GM12878 (cell line): ENCODE measurements at regions not wholly inside any gene's neighbourhood (a gene's known extent, or its start where the extent isn't known, plus 50 kb on each side); places are given as distances from the start of the nearest gene placed in this dataset.

ENCODE experiments used
- ATAC-seq: fragments of 200-7000 bp; cut with Tn5 transposase; 3 replicates; pipeline ENCODE4 v1.9.1; 2020; ENCODE audit warnings: mild to moderate bottlenecking, moderate library complexity
- BruUV-seq: library from RNA; stranded (reverse); fragments of 400-500 nt; replicated peaks from 2 replicates; lab custom pipeline; 2021; lab: Mats Ljungman, UMichigan
- CTCF ChIA-PET: fragments of 300-600 bp; sonication (Branson Sonifier 250); formaldehyde crosslinking; extraction: SDS; loops from one replicate; lab custom pipeline; 2021; ENCODE audit warnings: inconsistent platforms; lab: Yijun Ruan, JAX
- POLR2A ChIA-PET: fragments of 350-600 bp; formaldehyde crosslinking; extraction: SDS; loops from one replicate; lab custom pipeline; 2021; ENCODE audit warnings: inconsistent platforms; lab: Charles Lee
- RAD21 ChIA-PET: fragments of 300-600 bp; sonication (Branson Sonifier 250); formaldehyde crosslinking; loops from one replicate; lab custom pipeline; 2023; ENCODE audit warnings: antibody characterized with exemption; ENCODE audit not compliant: unreplicated experiment; lab: Charles Lee
- SMC1A ChIA-PET: fragments of 300-600 bp; sonication (Branson Sonifier 250); formaldehyde crosslinking; loops from one replicate; lab custom pipeline; 2023; ENCODE audit not compliant: unreplicated experiment, uncharacterized antibody; lab: Charles Lee
- DNase-seq: peaks from one replicate; pipeline ENCODE4 v3.0.0-alpha.2; 2011; ENCODE audit warnings: low read depth, low spot score
- FAIRE-seq: peaks from 3 replicates; lab custom pipeline; 2011; peaks lifted over from hg19 to GRCh38; lab: Jason Lieb, UNC
- H2AFZ ChIP-seq: 2 replicates; pipeline ENCODE4 v1.6.0; 2011; ENCODE audit warnings: low read depth, low read length, control low read depth; ENCODE audit not compliant: control insufficient read depth
- H3K27ac ChIP-seq: 2 replicates; pipeline ENCODE4 v1.5.1; 2011; ENCODE audit warnings: control low read depth; ENCODE audit not compliant: control insufficient read depth, insufficient read depth
- H3K27me3 ChIP-seq, 2 experiments: replicated peaks in 1 of 2; 2 replicates each; pipeline versions ENCODE4 v1.6.0 to v1.6.1; 2011; ENCODE audit warnings: low read length in 1 of 2; ENCODE audit not compliant: control insufficient read depth in 2 of 2, insufficient read depth in 2 of 2
- H3K36me3 ChIP-seq, 2 experiments: 2 replicates each; pipeline ENCODE4 v1.5.1; 2011; ENCODE audit warnings: low read length in 1 of 2; ENCODE audit not compliant: control insufficient read depth in 2 of 2, insufficient read depth in 2 of 2
- H3K4me1 ChIP-seq: 2 replicates; pipeline ENCODE4 v1.6.1; 2011; ENCODE audit warnings: mild to moderate bottlenecking, low read length, moderate library complexity, mixed read lengths; ENCODE audit not compliant: control insufficient read depth, insufficient read depth
- H3K4me2 ChIP-seq: 2 replicates; pipeline ENCODE4 v1.6.0; 2011; ENCODE audit warnings: control low read depth; ENCODE audit not compliant: control insufficient read depth, insufficient read depth
- H3K4me3 ChIP-seq: fragments of 200-600 bp; sonication (generic); 2 replicates; pipeline ENCODE4 v1.5.1; 2016
- H3K79me2 ChIP-seq: 2 replicates; pipeline ENCODE4 v1.6.0; 2011; ENCODE audit warnings: low read length; ENCODE audit not compliant: control insufficient read depth, insufficient read depth
- H3K9ac ChIP-seq: 2 replicates; pipeline ENCODE4 v1.8.0; 2011; ENCODE audit warnings: low read length, control low read depth, mixed read lengths; ENCODE audit not compliant: control insufficient read depth, insufficient read depth
- H3K9me3 ChIP-seq: replicated peaks from 3 replicates; pipeline ENCODE4 v1.5.1; 2011; ENCODE audit warnings: mild to moderate bottlenecking, low read length; ENCODE audit not compliant: control insufficient read depth, insufficient read depth
- H4K20me1 ChIP-seq: 2 replicates; pipeline ENCODE4 v1.6.0; 2011; ENCODE audit not compliant: control insufficient read depth, insufficient read depth
- CTCF ChIP-seq, 3 experiments: IDR thresholded peaks in 2 of 3; conservative IDR thresholded peaks in 1 of 3; 2 replicates each; pipeline ENCODE4 v1.5.1; 2011; ENCODE audit warnings: low read depth in 3 of 3, low read length in 3 of 3, mild to moderate bottlenecking in 3 of 3, control low read depth in 2 of 3, moderate library complexity in 2 of 3, inconsistent platforms in 1 of 3, mixed read lengths in 1 of 3; ENCODE audit not compliant: control insufficient read depth in 2 of 3, insufficient read depth in 1 of 3; ENCODE audit errors: extremely low read depth in 1 of 3
- IRF4 ChIP-seq: IDR thresholded peaks from 2 replicates; pipeline ENCODE4 v1.6.1; 2011; ENCODE audit warnings: low read depth, low read length
- POU2F2 ChIP-seq: IDR thresholded peaks from 3 replicates; pipeline ENCODE4 v1.6.1; 2011; ENCODE audit warnings: low read depth, mild to moderate bottlenecking, low read length, borderline replicate concordance
- RUNX3 ChIP-seq: IDR thresholded peaks from 2 replicates; pipeline ENCODE4 v1.6.1; 2012; ENCODE audit warnings: low read length, inconsistent platforms
- SMC3 ChIP-seq: IDR thresholded peaks from 2 replicates; pipeline ENCODE4 v1.6.1; 2011; ENCODE audit warnings: low read length, improper control_type of control experiment, borderline replicate concordance
- TARDBP ChIP-seq: IDR thresholded peaks from 2 replicates; pipeline ENCODE4 v1.6.1; 2016; ENCODE audit warnings: borderline replicate concordance
- ZNF592 ChIP-seq: fragments of 450-650 bp; IDR thresholded peaks from 2 replicates; pipeline ENCODE4 v1.6.1; 2017; ENCODE audit warnings: mild to moderate bottlenecking, moderate library complexity
- ZNF687 ChIP-seq: fragments of 450-650 bp; IDR thresholded peaks from 2 replicates; pipeline ENCODE4 v1.6.1; 2017; ENCODE audit warnings: mild to moderate bottlenecking, moderate library complexity
- WGBS: methylation state at CpG from one replicate; pipeline ENCODE4 v1.1.6; 2016; ENCODE audit warnings: low lambda C conversion rate; ENCODE audit not compliant: insufficient replicate concordance, insufficient coverage; ENCODE audit errors: missing lambda C conversion rate; 5-methylcytosine and 5-hydroxymethylcytosine counted together
- in situ Hi-C: fragments of 300-500 bp; cut with MboI; formaldehyde crosslinking; loops from 9 replicates; pipeline ENCODE4 v1.14.3; 2018; ENCODE audit warnings: mixed read lengths
- intact Hi-C: fragments of 100-400 bp; cut with micrococcal nuclease; formaldehyde crosslinking; loops from one replicate; pipeline ENCODE4 v1.14.2; 2022; ENCODE audit not compliant: unreplicated experiment
- TF ChIP-seq, protein P1 (sequence below): IDR thresholded peaks from 2 replicates; pipeline ENCODE4 v1.6.1; 2011; ENCODE audit warnings: borderline replicate concordance, low read depth, mild to moderate bottlenecking, moderate library complexity, low read length; ENCODE audit not compliant: insufficient read depth, poor library complexity, severe bottlenecking

- Histone ChIP-seq H2AFZ (peak overlapping the region; percentile 16; the same call in 1 of the 2 replicates), H3K4me2 (no peak overlapping the region), H3K79me2 (no peaks in the 10 kb centered on the region), H3K27ac (no peak overlapping the region)
- no TSS peak for BruUV-seq
- no peak for ATAC-seq
- POLR2A ChIA-PET: no interaction called here
- DNase-seq: no peak
- in situ Hi-C loops: no loop called here
- SMC1A ChIA-PET: no interaction called here
- intact Hi-C loops: no loop called here
- TF ChIP-seq CTCF (IDR thresholded peaks at IDR 0.05 in 2 of 3, conservative IDR thresholded peaks at IDR 0.05 in 1 of 3; ENCODE audit: control insufficient read depth in 2 of 3, extremely low read depth in 1 of 3, insufficient read depth in 1 of 3, low read depth in 3 of 3, low read length in 3 of 3) (no peak), ZNF592 (peak; percentile 63; the same call in 1 of the 2 replicates), TARDBP (no peak), RUNX3 (no peak), POU2F2 (no peak), ZNF687 (peak; percentile 61; the same call in 1 of the 2 replicates), IRF4 (no peak), SMC3 (no peak)
- TF ChIP-seq, protein P1, sequence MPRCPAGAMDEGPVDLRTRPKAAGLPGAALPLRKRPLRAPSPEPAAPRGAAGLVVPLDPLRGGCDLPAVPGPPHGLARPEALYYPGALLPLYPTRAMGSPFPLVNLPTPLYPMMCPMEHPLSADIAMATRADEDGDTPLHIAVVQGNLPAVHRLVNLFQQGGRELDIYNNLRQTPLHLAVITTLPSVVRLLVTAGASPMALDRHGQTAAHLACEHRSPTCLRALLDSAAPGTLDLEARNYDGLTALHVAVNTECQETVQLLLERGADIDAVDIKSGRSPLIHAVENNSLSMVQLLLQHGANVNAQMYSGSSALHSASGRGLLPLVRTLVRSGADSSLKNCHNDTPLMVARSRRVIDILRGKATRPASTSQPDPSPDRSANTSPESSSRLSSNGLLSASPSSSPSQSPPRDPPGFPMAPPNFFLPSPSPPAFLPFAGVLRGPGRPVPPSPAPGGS: no peak
- TF ChIP-seq, all 136 proteins: peak for 2
- H3K9ac ChIP-seq: no peak overlapping the region
- H3K4me1 ChIP-seq: no peaks in the 10 kb centered on the region
- H4K20me1 ChIP-seq: no peaks in the 10 kb centered on the region
- no peaks in the 10 kb centered on the region for H3K9me3 ChIP-seq
- no peaks in the 10 kb centered on the region for H3K36me3 ChIP-seq
- 88% methylated on average over 1 of the region's 1 CpG for WGBS
- no peaks in the 10 kb centered on the region for H3K27me3 ChIP-seq
- CTCF ChIA-PET: no interaction called here
- FAIRE-seq: no peak
- no peak overlapping the region for H3K4me3 ChIP-seq
- RAD21 ChIA-PET: no interaction called here
Measured at GRCh38 chr12:91836696-91837095, 308.9 kb downstream of the BTG1 start.
